NCI-H526 treated with DMSO at 0.1 percent for 48 hours (cell line): ENCODE measurements at regions not wholly inside any gene's neighbourhood (a gene's known extent, or its start where the extent isn't known, plus 50 kb on each side); places are given as distances from the start of the nearest gene placed in this dataset.
"Not testable (repeated sequence)": the region's sequence is repeated elsewhere in the genome, so short reads cannot be mapped to it uniquely, and the experiment has no call there.

Source experiments
- DNase-seq: peaks from one replicate; lab custom pipeline; 2025; lab: John Stamatoyannopoulos, UW

DNA sequence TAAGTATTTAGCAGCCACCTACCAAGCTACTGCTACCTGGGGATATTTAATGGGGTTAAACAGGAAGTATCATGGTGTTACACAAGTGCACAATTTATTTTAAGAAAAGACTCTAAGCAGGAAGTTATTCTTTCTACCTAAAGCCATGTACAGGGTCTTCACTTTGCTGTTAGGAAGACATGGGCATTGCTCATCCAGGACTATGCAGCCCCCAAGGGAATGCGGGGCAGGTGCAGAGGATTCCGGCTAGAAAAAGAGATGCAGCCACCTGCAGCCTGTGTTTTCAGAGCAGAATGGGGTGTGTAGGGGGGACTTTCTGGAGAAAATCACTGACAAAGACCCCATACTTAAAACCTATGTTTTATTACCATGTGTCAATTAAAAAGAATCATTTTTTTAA lies 399.1 kb upstream of the NOX3 start:
- DNase-seq, result no peak

DNA sequence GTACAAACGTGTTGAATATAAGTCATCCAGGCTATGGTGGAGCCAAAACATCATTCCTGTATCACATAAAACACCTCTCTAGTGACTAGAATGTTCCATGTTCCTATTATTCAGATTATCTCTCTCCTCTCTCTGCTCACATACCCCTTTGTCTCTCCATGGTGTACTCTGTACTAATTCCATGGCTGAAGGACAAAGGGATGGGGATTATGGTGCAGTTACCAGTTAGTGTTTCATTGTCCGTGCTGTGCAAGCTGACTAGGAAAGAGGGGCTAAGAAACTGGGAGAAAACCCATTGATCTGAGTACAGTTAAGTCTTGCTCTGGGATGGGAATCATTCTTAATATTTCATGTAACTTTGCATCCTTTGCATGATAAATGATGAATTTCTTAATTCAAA lies 397.4 kb upstream of the NOX3 start:
- no peak for DNase-seq

DNA sequence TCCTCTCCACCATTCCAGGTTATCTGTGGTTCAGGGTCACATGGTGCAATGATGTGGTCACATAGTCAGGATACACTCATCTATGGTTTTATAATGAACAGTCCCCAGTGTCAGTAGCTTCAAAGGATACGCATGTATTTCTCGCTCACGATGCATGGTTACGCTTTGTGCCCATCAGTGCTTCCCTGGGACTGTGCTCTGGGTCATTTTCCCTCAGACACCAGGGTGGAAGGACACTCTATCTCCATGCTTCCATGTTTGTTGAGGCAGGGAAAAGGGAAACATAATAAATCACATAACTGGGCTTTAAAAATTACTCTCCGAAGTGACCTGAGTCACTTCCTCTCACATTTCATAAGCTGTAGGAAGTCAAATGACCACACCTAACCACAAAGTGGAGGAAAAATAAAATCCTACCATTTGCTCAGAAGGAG lies 394.8 kb upstream of the NOX3 start:
- DNase-seq, result no peak

DNA sequence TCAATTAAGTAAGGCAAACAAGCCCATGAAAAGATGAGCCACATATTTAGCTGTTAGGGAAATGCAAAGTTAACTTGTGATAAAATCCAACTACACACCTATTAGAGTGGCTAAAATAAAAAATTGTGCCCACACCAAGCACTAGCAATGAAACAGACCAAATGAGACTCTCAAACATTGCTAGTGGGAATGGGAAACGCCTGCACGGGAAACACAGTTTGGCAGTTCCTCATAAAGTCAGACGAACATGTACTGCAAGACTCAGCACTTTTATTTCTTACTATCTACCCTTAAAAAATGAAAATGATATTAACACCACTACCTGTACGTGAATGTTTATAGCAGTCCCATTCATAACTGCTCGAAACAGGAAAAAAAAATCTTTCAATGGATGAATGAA lies 392.1 kb upstream of the NOX3 start:
- DNase-seq, result no peak

DNA sequence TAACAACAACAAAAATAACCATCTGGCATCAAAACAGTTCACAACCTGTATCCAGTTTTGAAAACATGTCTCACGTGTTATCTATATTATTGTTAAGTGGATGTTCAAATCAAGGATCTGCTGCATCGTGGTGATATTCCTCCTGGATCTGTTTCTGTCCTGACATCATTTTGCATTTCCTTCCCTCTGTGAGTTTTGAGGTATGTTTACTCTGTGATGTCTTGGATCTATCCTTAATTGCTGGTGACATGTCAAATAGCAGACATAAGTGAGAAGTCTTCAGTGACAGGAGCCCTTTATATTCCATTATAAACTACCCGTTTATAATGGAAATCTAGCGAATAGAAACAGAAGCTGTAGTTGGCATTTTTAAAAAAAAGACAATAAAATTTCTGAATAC lies 381.8 kb upstream of the NOX3 start:
- no peak for DNase-seq

DNA sequence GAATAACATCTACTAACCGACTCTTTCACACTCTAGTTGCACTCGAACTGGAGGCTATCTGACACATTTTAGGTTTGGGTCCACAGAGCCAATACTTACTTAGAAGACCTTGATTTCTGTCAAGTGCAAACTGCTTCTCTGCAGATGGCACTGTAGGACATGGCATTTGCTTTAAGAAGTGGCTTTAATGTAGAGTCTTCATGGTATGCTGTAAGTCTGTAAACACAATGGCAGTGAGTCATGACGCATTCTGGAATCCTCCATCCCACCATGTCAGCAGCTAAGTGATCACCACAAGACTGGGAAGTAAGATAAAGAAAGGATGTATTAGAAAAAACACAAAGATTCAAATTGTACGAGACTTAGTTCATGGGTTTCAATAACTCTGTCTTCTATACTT lies 377.0 kb upstream of the NOX3 start:
- DNase-seq, result no peak

DNA sequence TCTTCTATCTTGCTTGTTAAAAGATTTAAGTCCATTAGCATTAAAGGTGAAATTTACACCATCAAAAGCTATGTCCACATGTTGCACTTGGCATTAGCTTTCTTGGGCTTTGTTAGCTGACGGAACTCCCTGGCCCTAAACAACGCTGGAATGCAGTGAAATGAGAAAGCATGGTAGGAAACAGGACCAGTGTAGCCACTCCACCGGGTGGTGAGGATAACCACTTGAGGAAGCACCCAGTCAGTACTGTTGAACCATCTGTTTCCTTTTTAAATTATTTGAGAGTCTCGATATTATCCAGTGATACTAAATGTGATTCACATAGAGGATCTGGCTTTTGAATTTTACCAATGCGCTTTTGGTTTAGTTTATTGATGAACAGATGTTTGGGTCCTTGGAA lies 374.9 kb upstream of the NOX3 start:
- no peak for DNase-seq

DNA sequence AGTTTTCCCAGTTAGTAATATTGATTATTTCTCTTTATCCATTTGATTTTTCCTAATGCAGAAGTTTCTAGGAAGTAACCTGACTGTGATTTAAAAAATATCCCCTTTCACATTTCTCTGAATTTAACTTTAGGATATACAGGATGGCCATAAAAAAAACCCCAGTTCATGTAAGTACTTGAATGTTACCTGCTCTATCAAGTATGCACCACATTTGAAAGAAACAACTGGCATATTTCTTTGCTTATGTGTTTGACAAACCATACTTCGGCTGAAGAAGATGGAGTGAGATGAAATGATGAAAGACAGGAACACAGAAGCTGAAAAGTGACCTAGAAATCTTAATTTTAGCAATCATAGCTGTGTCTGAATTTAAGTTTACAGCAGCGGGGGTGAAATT lies 374.0 kb upstream of the NOX3 start:
- DNase-seq, result no peak

DNA sequence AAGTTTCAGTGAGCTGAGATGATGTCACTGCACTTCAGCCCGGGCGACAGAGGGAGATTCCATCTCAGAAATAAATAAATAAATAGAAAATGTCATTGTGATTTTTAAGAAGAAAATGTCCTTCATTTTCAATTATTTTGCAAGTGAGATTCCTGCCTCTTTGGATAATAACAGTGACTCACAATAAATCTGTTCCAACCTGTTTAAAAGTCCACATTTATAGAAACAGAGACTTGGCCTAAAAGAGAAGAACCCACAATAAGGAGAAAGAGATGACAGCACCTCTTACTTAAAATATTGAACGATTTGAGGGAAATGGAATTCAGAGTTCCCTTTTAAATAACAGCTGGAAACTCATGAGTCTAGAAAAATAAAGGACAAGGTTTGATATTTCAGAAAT lies 373.4 kb upstream of the NOX3 start:
- DNase-seq, result no peak

DNA sequence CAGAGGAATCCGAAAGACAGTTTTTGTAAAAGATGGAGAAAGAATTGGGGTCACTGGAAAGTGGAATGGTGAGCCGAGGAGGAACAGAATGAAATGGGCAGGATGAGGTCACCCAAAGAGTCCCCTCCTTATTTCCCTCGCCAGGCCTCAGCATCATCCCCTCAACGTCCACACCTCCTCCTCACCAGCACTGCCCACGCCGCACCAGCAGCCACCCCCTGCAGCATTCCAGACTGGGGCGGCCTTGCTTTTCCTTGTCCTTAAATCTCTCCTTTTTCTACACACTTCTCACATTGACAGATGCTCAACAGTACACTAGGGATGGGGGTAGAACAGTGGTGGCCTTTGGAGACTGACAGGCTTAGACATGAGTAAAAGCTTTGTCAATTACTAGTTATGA lies 363.1 kb upstream of the NOX3 start:
- no peak for DNase-seq

DNA sequence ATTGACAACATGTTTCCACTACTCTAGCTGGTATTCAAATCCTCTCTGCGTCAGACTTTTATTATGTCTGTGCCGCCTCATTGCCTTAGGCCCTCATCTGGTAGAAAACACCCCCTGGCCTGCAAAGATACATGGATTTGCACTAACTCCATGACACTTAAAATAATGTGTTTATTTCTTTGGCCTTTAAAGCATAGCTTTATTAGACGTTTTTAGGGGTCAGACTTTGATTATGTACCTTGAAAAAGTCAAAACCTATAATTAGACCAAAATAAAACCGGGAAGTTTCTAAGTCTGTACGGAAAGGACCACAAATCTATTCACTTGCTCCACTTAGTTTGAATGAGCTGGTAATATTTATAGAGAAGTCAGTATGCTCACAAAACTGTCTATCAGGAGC lies 357.9 kb upstream of the NOX3 start:
- no peak for DNase-seq

DNA sequence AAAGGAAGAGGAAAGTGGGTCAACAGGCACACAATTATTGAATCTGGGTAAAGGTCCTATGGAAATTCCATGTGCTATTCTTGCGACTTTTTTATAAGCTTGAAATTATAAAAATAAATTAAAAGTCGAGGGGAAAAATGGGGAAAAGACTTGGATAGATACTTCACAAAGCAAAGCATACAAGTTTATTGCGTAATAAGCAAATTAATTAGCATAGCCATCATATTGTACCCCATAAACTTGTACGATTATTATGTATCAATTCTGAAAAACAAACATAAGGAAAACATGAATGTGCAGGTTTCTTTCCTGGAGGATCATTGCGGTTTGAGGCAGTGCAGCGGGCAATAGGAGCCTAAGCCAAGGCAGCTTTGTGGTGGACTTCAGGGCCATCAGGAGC lies 351.6 kb upstream of the NOX3 start:
- DNase-seq, result no peak

DNA sequence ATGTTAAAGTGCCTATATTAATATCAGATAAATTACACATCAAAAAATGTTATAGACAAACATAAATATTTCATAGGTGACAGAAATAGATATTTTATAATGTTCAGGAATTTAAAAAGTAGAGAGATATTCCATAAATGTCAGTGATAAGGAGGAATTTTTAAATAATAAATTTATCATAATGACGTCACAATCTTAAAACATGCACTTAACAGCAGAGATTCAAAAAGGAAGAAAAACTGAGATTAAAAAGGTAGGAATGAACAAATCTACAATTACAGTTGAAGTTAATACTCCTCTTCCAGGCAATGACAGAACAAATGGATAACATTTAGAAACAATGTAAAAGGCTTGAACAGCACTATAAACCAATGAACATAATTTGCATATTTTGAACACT lies 345.4 kb upstream of the NOX3 start:
- DNase-seq, result no peak

DNA sequence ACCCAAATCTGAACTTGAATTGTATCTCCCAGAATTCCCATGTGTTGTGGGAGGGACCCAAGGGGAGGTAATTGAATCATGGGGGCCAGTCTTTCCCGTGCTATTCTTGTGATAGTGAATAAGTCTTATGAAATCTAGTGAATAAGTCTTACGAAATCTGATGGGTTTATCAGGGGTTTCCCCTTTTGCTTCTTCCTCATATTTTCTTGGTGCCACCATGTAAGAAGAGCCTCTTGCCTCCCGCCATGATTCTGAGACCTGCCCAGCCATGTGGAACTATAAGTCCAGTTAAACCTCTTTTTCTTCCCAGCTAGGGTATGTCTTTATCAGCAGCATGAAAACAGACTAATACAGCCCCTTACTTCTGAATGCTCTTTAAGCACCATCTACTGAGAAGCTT lies 343.2 kb upstream of the NOX3 start:
- DNase-seq, result not testable (repeated sequence)

DNA sequence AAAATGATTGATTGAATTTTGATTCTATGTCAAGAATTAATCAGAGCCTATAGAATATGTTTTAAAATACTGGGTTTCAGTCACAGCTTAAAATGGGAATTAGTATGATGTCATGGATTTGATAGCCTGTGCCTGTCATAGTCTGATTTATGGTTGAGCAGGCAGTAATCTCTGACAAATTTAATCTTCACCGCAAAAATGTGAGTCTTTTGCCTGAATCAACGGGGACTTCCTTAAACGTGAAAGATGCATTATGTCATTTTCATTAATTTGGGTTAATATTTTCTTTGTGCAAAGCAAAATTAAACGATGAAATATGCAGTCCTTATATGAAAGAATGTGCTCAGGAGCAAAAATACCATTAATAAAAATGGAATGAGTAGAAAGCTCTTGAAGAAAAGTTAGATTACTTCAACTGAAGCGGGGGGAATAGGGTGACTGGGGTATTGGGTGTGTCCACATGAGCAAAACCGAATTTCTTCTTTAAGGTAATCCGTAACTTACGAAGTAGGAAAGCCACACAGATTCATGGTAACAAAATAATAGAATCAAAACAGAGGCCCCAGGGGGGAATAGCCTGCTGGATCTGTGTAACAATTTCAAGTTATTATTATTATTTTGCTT lies 339.6 kb upstream of the NOX3 start:
- no peak for DNase-seq

DNA sequence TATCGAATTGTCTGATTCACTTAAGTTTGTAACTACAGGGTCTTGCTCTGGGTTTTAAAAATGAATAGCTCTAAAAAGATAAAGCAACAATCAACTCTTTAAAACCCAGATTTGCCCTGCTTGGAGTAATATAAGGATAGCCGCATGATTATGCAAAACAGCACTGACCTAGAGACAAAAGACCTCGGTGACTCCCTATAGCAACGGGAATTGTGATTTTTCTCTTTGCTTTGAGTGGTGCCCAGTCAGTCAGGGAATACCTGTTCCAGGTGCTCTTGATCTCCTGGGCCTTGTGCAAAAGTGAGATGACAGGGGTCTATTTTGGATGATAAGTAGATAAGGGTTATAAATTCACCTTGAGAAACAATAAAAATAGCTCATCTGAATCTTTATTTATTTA lies 336.3 kb upstream of the NOX3 start:
- DNase-seq, result no peak

DNA sequence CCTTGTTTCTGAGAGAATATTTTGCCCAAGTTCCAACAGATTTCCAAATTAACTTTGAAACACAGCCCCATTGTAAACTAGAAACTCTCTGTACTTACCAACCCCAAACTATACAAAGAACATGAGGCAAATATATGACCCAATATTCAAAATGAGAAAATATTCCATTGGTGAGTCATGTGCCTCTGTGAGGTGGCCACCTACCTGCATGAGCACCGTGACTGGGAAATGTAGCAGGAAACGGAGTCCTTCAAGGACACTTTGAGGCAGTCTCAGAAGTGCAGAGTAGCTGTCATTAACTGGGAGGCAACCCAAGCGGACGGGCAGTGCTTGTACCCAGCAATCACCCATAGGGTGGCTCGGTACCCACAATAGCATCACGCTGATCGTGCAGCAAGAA lies 335.5 kb upstream of the NOX3 start:
- no peak for DNase-seq

DNA sequence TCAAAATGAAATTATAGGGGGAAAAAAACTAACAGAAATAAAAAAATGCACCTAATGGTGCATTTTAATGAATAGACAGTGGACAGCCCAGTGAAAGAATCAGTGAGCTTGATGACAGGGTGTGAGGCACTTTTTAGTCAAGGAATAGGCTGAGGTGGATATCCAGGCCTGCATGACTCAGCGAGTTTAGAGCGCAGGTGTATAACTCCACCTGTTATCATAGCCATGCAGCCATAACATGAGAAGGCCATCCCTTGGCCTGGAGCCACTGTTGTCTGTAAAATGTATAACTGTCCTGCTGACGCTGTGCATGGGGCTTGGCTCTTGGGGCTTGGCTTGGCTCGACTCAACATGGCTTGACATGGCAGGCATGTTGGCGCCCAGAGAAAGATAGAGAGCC lies 331.5 kb upstream of the NOX3 start:
- DNase-seq, result no peak

DNA sequence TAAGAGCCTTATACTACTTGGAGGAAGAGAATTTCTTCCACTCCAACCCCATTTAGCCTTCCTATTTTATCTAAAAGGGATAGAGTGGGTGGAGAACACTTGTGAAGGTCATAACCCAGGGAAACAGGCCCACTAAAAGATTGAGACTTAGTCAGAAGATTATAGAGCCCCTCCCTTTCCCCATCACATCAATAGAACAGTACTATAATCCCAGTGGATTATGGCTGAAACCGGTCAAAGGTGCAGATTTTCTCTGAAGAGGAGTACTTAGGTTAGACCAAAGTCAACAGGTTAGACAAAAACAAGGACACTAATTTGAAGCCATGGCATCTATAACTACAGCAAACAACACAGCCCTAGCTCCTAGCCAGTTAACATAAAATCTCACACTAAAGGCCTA lies 330.9 kb upstream of the NOX3 start:
- DNase-seq, result no peak

DNA sequence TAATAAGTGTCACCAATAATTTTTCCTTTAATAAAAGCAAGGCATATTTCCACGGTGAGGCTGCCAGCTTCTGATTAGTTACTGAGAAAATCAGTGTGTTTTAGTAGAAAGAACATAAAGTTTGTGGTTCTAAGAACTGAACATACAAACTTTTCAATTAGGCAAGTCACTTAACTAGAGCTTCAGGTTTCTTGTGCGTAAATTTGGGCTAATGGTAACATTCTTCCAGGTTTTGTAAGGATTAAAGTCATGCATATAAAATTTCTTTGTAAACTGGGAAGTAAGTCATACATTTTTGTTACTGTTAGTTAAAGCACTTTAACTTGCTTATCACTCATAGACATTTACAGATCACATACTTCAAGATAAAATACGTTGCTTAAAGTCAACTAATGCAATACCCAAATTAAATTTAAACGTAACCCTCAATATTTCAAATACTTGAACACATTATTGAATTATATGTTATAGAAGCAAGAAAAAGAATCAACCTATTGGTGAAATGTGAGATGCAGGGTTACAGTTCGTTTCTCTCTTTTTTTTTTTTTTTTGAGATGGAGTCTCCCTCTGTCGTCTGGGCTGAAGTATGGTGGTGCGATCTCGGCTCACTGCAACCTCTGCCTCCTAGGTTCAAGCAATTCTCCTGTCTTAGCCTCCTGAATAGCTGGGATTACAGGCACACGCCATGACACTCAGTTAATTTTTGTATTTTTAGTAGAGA lies 327.3 kb upstream of the NOX3 start:
- no peak for DNase-seq

DNA sequence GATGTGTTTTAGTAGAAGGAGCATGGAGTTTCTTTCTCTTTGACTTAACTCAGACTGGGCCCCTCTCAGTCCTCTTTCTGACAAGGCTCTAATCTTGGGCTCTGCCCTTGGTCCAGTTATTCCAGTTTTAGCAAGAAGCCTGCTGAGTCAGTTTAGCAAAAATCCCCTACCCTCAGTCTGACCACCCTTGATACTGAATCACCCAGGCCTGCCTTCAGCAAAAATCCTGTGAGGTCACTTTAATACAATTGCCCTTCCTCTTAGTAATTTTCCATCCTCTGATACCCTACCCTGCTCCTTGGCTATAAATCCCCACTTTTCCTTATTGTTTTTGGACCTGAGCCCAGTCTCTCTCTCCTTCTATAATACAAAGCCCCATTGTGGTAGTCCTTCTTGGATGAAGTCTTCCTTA lies 326.7 kb upstream of the NOX3 start:
- DNase-seq, result no peak

DNA sequence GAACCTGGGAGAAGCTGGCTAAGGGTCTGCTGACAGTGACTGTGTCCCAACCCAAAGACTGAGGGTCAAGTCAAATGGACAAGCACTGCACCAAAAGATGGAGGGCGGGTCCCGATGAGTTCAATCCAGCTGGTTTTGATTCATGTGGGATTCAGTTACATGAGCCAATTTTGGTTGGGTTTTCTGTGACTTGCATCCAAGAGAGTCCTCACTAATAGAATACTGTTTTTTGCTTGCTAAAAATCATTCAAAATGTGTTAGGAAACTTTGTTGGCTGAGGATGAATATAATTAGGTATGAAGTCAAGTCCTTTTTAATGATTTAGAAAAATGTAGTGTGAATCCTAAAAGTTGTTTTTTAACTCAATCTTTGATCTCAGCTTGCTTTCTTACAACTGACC lies 323.8 kb upstream of the NOX3 start:
- no peak for DNase-seq

DNA sequence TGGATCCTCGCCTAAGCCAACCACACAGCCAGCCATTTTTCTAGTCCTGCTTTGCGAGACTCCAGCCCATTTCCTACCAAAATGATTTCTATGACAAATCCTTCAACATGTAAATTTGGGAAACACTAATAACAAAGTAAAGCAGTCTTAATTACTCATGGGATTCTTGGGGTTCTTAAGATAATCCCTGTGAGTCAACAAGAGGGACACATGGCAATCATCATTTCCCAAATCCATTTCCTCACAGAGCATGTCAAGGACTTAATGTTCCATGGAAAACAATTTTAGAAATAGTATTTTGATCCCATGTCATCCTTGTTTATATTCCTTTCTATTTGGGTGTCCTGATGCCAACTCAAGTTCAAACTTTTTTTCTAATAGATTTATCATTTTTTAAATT lies 322.7 kb upstream of the NOX3 start:
- no peak for DNase-seq

DNA sequence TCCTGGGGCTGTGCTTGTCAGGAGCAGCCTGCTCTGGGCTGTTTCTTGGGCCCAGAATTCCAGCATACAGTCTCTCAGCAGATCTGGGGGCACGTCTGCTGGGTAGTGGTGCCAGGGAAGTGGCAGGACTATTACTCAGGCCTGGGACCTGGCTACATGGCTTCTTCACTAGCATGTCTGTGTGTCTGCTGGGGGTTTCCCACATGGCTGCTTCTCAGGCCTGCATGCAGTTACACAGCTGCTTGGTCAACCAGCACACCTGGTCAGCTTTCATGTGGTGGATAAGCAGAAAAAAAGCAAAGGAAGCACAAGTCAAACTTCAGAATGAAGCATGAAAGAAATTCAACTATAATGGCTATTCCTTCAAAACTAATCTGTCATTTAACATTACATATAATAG lies 316.2 kb upstream of the NOX3 start:
- no peak for DNase-seq
